ENCODE measurements at regions not wholly inside any gene's neighbourhood (a gene's known extent, or its start where the extent isn't known, plus 50 kb on each side); places are given as distances from the start of the nearest gene placed in this dataset.

DNA sequence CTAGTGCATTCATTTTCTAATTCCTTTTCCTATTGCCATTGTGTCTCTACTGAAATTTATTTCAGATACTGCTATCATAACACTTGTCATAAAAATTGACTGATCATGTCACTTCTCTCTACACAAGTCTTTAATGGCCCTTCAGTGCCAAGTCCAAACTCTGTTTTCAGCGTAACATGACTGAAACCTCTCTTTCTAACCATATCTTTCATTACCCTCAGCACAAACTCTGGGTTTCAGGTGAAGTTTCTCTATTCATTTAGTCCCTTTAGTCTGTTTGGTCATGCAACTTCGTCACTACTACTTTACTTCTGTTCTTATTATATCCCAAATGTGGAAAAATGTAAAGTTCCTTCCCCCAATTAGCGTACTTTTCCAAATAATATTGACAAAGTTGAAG is 234.9 kb downstream of the OGFRL1 start:
- H3K27ac Mint-ChIP-seq (ENCODE audit: unreplicated experiment) = no peak overlapping the region
- peaks cover 3% of the 10 kb centered on the region for H3K9me3 Mint-ChIP-seq
- no peak overlapping the region for H3K4me3 Mint-ChIP-seq
- no peaks in the 10 kb centered on the region for H3K27me3 Mint-ChIP-seq (ENCODE audit: low read depth)
- no peaks in the 10 kb centered on the region for H3K4me1 Mint-ChIP-seq
- H3K36me3 Mint-ChIP-seq (ENCODE audit: low read depth) = no peaks in the 10 kb centered on the region
- no peak for DNase-seq (ENCODE audit: low read depth, low spot score)
- TF ChIP-seq, protein P1, sequence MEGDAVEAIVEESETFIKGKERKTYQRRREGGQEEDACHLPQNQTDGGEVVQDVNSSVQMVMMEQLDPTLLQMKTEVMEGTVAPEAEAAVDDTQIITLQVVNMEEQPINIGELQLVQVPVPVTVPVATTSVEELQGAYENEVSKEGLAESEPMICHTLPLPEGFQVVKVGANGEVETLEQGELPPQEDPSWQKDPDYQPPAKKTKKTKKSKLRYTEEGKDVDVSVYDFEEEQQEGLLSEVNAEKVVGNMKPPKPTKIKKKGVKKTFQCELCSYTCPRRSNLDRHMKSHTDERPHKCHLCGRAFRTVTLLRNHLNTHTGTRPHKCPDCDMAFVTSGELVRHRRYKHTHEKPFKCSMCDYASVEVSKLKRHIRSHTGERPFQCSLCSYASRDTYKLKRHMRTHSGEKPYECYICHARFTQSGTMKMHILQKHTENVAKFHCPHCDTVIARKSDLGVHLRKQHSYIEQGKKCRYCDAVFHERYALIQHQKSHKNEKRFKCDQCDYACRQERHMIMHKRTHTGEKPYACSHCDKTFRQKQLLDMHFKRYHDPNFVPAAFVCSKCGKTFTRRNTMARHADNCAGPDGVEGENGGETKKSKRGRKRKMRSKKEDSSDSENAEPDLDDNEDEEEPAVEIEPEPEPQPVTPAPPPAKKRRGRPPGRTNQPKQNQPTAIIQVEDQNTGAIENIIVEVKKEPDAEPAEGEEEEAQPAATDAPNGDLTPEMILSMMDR (conservative IDR thresholded peaks at IDR 0.05) = no peak

DNA sequence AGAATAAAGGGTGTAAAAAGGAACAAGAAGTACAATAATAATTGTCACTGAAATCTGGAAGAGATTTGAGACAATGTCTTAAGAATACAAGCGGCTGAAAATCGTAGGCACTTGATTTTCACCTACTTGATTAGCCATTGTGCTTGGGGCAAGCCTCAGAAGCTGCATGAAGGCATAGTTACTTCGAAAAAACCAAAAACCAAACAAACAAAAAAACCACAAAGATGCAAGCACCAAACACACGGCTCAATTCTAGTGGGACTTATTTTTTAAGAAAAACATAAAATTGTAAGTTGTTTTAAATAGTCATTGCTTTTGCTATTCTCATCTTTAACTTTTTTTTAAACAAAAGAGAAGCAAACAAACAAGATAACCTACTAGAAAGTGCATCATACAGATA is 235.6 kb downstream of the OGFRL1 start:
- Mint-ChIP-seq H3K27me3 (ENCODE audit: low read depth) (no peaks in the 10 kb centered on the region), H3K9me3 (peaks cover 3% of the 10 kb centered on the region), H3K4me1 (no peaks in the 10 kb centered on the region), H3K27ac (ENCODE audit: unreplicated experiment) (no peak overlapping the region), H3K4me3 (no peak overlapping the region), H3K36me3 (ENCODE audit: low read depth) (no peaks in the 10 kb centered on the region)
- TF ChIP-seq, protein P1 (conservative IDR thresholded peaks at IDR 0.05) = no peak
- no peak for DNase-seq (ENCODE audit: low read depth, low spot score)

DNA sequence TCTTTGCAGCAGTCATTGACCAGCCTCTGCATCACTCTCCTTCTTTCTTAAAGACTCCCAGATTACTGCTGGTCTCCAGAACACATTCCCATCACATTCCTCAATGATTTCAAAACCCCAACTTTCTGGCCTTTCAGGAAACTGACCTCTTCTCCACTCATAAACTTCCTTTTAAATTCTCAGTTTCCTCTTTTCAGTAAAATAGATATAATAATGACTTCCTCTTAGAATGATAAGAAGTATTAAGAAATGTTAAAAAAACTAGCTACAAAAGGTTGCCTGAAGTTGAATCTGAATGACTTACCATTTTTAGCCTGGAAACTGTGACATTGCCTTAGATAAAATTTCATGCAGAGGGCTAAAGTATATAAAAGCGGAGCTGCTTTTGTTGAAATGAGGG is 239.3 kb downstream of the OGFRL1 start:
- H3K9me3 Mint-ChIP-seq = no peaks in the 10 kb centered on the region
- no peaks in the 10 kb centered on the region for H3K27me3 Mint-ChIP-seq (ENCODE audit: low read depth)
- no peak overlapping the region for H3K4me3 Mint-ChIP-seq
- DNase-seq (ENCODE audit: low read depth, low spot score) = no peak
- H3K36me3 Mint-ChIP-seq (ENCODE audit: low read depth) = no peaks in the 10 kb centered on the region
- H3K4me1 Mint-ChIP-seq = peaks cover 16% of the 10 kb centered on the region
- H3K27ac Mint-ChIP-seq (ENCODE audit: unreplicated experiment) = no peak overlapping the region
- TF ChIP-seq, protein P1 (conservative IDR thresholded peaks at IDR 0.05) = no peak

DNA sequence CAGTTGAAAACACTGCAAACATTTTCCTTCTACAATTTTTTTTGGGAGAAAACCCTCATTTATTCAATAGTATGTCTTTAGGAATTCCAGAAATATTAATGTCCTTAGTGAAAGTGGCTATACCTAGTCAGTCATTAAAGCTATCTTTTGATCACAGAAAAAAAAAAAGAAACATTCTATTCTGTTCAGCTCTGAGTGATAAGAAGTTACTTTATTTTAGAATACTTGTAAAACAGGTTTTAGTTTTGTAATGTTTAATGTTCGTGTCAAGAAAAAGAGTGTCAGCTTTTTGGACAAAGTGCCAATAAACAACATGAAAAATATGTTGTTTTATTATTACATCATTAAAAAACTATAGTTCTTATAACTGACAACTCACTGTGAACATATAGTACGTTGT is 240.4 kb downstream of the OGFRL1 start:
- no peaks in the 10 kb centered on the region for H3K27me3 Mint-ChIP-seq (ENCODE audit: low read depth)
- no peaks in the 10 kb centered on the region for H3K9me3 Mint-ChIP-seq
- H3K27ac Mint-ChIP-seq (ENCODE audit: unreplicated experiment) = no peak overlapping the region
- H3K36me3 Mint-ChIP-seq (ENCODE audit: low read depth) = no peaks in the 10 kb centered on the region
- H3K4me1 Mint-ChIP-seq = peaks cover 16% of the 10 kb centered on the region
- no peak for DNase-seq (ENCODE audit: low read depth, low spot score)
- TF ChIP-seq, protein P1 (conservative IDR thresholded peaks at IDR 0.05) = no peak
- H3K4me3 Mint-ChIP-seq = no peak overlapping the region

DNA sequence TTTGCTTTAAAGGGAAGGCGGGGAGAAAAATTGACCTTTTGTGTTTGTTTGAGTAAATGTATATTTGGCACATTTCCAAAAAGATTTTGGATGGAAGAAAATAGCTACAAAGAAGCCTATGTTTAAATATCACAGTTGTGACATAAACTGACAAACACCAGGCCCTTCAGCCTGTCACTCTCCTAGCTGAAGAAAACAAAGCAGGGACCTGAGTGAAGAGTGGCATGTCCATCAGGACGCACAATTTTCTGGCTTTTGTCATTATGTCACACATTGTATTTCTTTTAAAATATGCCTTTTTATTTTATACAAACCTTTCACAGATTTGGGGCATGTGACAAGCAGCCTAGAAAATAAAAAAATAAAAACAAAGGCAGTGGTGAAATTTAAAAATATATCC is 241.2 kb downstream of the OGFRL1 start:
- Mint-ChIP-seq H3K4me3 (no peak overlapping the region), H3K27ac (ENCODE audit: unreplicated experiment) (no peak overlapping the region), H3K36me3 (ENCODE audit: low read depth) (no peaks in the 10 kb centered on the region), H3K9me3 (no peaks in the 10 kb centered on the region), H3K27me3 (ENCODE audit: low read depth) (no peaks in the 10 kb centered on the region), H3K4me1 (peaks cover 16% of the 10 kb centered on the region)
- no peak for DNase-seq (ENCODE audit: low read depth, low spot score)
- TF ChIP-seq, protein P1 (conservative IDR thresholded peaks at IDR 0.05) = no peak

DNA sequence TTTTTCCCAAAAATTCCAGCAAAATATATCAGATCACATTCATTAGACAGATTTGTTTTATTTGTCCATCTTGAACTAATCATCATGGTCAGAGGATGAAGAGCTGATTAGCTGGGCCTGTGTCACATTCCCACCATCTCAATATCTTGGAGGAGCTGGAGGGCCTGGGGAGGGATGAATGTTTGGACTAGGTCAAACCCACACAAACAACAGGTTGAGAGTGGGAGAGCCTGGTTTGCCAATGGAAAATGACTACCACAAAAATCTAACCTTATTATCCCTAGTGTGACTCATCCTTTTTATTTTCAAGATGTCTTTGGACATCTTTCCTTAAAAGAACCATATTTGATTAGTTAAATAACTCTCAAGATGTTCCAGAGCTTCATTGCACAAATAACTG is 242.4 kb downstream of the OGFRL1 start:
- Mint-ChIP-seq H3K27me3 (ENCODE audit: low read depth) (no peaks in the 10 kb centered on the region), H3K36me3 (ENCODE audit: low read depth) (no peaks in the 10 kb centered on the region), H3K4me3 (no peak overlapping the region), H3K9me3 (no peaks in the 10 kb centered on the region), H3K4me1 (peaks cover 16% of the 10 kb centered on the region), H3K27ac (ENCODE audit: unreplicated experiment) (no peak overlapping the region)
- TF ChIP-seq, protein P1 (conservative IDR thresholded peaks at IDR 0.05) = no peak
- no peak for DNase-seq (ENCODE audit: low read depth, low spot score)

Measured in neural crest cell (in vitro differentiated cells).